T follicular helper cell (primary cell): ENCODE measurements at regions not wholly inside any gene's neighbourhood (a gene's known extent, or its start where the extent isn't known, plus 50 kb on each side); places are given as distances from the start of the nearest gene placed in this dataset.

ENCODE experiments used
- DNase-seq: peaks from one replicate; pipeline ENCODE4 v3.0.0-alpha.2; 2020; ENCODE audit warnings: low read depth

- DNase-seq, result no peak
Observed at GRCh38 chr16:87250431-87250960, 66.7 kb downstream of the C16orf95 start.

DNA sequence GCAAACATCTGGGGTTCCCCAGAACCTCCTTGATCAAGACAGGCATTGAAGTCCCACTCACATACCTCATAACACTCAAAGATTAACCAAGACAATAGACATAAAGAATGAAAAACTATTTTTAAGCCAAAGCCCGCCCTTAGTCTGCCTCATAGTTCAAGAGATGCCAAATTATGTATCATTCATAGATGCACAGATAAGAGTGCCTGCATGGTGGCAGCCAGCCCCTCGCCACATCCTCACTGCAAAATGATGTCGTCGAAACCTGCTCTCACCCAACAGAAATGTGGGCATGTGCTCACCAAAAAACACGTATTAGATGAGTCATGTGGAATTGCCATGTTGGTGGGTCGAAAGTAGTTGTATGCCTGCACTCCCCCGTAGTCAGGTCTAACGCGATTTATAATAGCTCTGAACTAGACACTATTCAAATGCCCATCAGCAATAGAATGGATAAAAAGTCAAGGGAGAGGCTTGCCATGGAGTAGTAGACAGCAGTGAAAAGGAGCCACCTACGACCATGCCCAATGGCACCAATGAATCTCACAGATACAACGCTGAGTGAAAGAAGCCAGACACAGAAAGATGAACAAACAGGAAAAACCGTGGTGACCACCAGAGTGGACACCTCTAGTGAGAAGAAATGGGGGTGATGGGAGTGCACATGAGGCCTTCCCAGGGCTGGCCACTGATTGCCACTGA is 64.8 kb downstream of the C16orf95 start:
- DNase-seq, result no peak
